ENCODE measurements at regions not wholly inside any gene's neighbourhood (a gene's known extent, or its start where the extent isn't known, plus 50 kb on each side); places are given as distances from the start of the nearest gene placed in this dataset.

DNA sequence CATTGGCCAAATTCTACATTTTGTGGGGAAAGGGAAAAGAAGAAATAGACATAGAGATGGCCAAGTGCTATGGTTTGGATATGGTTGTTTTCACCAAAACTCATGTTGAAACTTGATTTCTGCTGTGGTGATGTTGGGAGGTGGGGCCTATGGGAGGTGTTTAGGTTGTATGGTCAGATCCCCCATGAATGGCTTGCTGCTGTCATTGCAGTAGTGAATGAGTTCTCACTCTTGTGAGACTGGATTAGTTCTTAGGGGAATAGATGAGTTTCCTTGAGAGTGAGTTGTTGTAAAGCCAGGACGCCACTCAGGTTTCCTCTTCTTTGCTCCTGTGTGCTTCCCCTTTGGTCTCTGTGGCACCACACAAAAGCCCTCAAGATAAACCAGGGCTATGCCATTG lies 242.6 kb upstream of the RFC3 start:
- Histone ChIP-seq H3K36me3 (no peaks in the 10 kb centered on the region), H3K4me3 (no peak overlapping the region), H3K9me3 (no peaks in the 10 kb centered on the region), H3K27ac (no peak overlapping the region), H3K4me1 (ENCODE audit: insufficient read depth) (no peaks in the 10 kb centered on the region), H3K27me3 (no peaks in the 10 kb centered on the region)
- TF ChIP-seq POLR2A (IDR thresholded peaks at IDR 0.05) (no peak), EP300 (IDR thresholded peaks at IDR 0.05) (no peak)
- TF ChIP-seq, protein P1, sequence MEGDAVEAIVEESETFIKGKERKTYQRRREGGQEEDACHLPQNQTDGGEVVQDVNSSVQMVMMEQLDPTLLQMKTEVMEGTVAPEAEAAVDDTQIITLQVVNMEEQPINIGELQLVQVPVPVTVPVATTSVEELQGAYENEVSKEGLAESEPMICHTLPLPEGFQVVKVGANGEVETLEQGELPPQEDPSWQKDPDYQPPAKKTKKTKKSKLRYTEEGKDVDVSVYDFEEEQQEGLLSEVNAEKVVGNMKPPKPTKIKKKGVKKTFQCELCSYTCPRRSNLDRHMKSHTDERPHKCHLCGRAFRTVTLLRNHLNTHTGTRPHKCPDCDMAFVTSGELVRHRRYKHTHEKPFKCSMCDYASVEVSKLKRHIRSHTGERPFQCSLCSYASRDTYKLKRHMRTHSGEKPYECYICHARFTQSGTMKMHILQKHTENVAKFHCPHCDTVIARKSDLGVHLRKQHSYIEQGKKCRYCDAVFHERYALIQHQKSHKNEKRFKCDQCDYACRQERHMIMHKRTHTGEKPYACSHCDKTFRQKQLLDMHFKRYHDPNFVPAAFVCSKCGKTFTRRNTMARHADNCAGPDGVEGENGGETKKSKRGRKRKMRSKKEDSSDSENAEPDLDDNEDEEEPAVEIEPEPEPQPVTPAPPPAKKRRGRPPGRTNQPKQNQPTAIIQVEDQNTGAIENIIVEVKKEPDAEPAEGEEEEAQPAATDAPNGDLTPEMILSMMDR (IDR thresholded peaks at IDR 0.05), result no peak
- WGBS, 3 donors, result 89 to 100% (median 96%) methylated on average over 1 of the region's 1 CpG
- DNase-seq, result no peak
- intact Hi-C loops (cut with DNase I), result no loop called here

DNA sequence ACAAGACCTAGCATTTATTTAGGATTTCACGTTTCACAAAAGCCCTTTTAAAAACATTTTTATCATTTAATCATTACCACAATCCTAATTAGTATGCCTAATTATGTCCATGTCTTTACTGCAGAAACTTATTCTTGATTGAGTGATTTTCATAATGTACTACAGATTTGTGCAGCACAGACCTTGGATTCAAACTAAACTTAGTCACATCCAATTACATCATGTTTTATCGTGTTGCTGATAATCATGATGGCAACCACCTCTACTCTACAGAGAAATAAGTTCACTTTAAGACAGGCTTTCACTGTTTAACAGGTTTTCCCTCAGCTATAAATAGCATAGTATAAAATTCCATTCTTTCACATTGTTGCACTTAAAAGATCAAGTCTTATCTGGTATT lies 240.9 kb upstream of the RFC3 start:
- H3K9me3 ChIP-seq, result no peaks in the 10 kb centered on the region
- H3K4me1 ChIP-seq (ENCODE audit: insufficient read depth), result no peaks in the 10 kb centered on the region
- H3K27me3 ChIP-seq, result no peaks in the 10 kb centered on the region
- no peak overlapping the region for H3K4me3 ChIP-seq
- no peaks in the 10 kb centered on the region for H3K36me3 ChIP-seq
- H3K27ac ChIP-seq, result no peak overlapping the region
- DNase-seq, result no peak
- WGBS, 3 donors, result 6 to 13% (median 7%) methylated on average over 2 of the region's 2 CpGs
- intact Hi-C loops (cut with DNase I), result no loop called here
- TF ChIP-seq POLR2A (IDR thresholded peaks at IDR 0.05) (no peak), EP300 (IDR thresholded peaks at IDR 0.05) (no peak)
- TF ChIP-seq, protein P1 (IDR thresholded peaks at IDR 0.05), result no peak

DNA sequence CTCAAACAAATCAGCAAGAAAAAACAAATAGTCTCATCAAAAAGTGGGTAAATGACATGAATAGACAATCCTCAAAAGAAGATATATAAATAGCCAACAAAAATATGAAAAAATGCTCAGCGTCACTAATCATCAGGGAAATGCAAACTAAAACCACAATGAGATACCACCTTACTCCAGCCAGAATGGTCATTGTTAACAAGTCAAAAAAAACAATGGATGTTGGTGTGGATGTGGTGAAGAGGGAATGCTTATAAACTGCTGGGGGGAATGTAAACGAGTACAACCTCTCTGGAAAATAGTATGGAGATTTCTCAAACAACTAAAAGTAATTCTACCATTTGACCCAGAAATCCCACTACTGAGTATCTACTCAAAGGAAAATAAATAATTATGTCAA lies 239.2 kb upstream of the RFC3 start:
- Histone ChIP-seq H3K27me3 (no peaks in the 10 kb centered on the region), H3K9me3 (no peaks in the 10 kb centered on the region), H3K27ac (no peak overlapping the region), H3K4me3 (no peak overlapping the region), H3K4me1 (ENCODE audit: insufficient read depth) (no peaks in the 10 kb centered on the region), H3K36me3 (no peaks in the 10 kb centered on the region)
- no peak for TF ChIP-seq EP300 (IDR thresholded peaks at IDR 0.05)
- TF ChIP-seq, protein P1 (IDR thresholded peaks at IDR 0.05), result no peak
- no peak for TF ChIP-seq POLR2A (IDR thresholded peaks at IDR 0.05)
- whole genome bisulfite sequencing, 3 donors, result 76 to 85% (median 79%) methylated on average over 2 of the region's 2 CpGs
- DNase-seq, result no peak
- intact Hi-C loops (cut with DNase I), result no loop called here

DNA sequence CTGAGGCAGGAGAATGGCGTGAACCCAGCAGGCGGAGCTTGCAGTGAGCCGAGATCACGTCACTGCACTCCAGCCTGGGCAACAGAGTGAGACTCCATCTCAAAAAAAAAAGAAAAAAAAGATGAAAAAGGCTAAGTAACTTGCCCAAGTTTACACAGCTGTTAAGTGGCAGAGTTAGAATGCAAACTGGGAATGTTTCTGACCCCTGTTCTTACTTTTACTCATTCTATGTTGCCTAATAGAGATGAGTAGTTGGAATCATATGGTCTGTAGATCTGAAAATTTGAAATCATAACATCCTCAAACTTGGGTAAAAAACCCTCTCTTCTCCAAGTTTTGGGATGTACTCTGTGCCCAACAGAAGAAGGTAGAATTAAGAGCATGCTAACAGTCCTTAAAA lies 235.8 kb upstream of the RFC3 start:
- TF ChIP-seq EP300 (IDR thresholded peaks at IDR 0.05) (no peak), POLR2A (IDR thresholded peaks at IDR 0.05) (no peak)
- TF ChIP-seq, protein P1 (IDR thresholded peaks at IDR 0.05), result no peak
- no peaks in the 10 kb centered on the region for H3K9me3 ChIP-seq
- WGBS, 3 donors, result 95% methylated on average over 4 of the region's 4 CpGs

GRCh38 chr13:33583398-33583797 lies 234.6 kb upstream of the RFC3 start:
- Histone ChIP-seq H3K4me1 (ENCODE audit: insufficient read depth) (no peaks in the 10 kb centered on the region), H3K9me3 (no peaks in the 10 kb centered on the region), H3K27ac (no peak overlapping the region), H3K36me3 (no peaks in the 10 kb centered on the region), H3K27me3 (no peaks in the 10 kb centered on the region), H3K4me3 (no peak overlapping the region)
- WGBS, 3 donors, result 92 to 97% (median 95%) methylated on average over 2 of the region's 2 CpGs
- intact Hi-C loops (cut with DNase I), result no loop called here
- DNase-seq, result no peak
- TF ChIP-seq, protein P1 (IDR thresholded peaks at IDR 0.05), result no peak
- TF ChIP-seq EP300 (IDR thresholded peaks at IDR 0.05) (no peak), POLR2A (IDR thresholded peaks at IDR 0.05) (no peak)

More for the DNA sequence above, 235.8 kb upstream of the RFC3 start:
- Histone ChIP-seq H3K27me3 (no peaks in the 10 kb centered on the region), H3K4me1 (ENCODE audit: insufficient read depth) (no peaks in the 10 kb centered on the region), H3K36me3 (no peaks in the 10 kb centered on the region), H3K4me3 (no peak overlapping the region), H3K27ac (no peak overlapping the region)
- DNase-seq, result no peak
- intact Hi-C loops (cut with DNase I), result no loop called here

Measured in ovary (tissue), 7 donors.